ENCODE measurements at regions not wholly inside any gene's neighbourhood (a gene's known extent, or its start where the extent isn't known, plus 50 kb on each side); places are given as distances from the start of the nearest gene placed in this dataset.
A peak's percentile ranks its signal among the peaks of the same experiment; 100 is the strongest.
"Not testable (repeated sequence)": the region's sequence is repeated elsewhere in the genome, so short reads cannot be mapped to it uniquely, and the experiment has no call there.

GRCh38 chrX:90848595-90848994, 586.0 kb upstream of the PABPC5 start:
- not testable (repeated sequence) for DNase-seq

- DNase-seq = no peak
These were observed 551.2 kb upstream of the PABPC5 start for GRCh38 chrX:90883479-90883878.

DNA sequence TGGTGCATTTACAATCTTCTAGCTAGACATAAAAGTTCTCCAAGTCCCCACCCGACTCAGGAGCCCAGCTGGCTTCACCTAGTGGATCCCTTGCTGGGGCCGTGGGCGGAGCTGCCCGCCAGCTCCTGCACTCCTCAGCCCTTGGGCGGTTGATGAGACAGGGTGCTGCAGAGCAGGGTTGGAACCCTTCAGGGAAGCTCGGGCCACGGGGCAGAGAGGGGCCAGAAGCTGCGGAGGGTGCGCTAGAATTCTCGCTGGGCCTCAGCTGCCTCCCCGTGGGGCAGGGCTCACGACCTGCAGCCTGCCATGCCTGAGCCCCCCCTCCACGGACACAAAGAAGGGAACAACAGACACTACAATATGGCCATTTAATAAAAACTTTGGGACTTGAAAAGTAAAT, 519.8 kb upstream of the PABPC5 start:
- not testable (repeated sequence) for DNase-seq

DNA sequence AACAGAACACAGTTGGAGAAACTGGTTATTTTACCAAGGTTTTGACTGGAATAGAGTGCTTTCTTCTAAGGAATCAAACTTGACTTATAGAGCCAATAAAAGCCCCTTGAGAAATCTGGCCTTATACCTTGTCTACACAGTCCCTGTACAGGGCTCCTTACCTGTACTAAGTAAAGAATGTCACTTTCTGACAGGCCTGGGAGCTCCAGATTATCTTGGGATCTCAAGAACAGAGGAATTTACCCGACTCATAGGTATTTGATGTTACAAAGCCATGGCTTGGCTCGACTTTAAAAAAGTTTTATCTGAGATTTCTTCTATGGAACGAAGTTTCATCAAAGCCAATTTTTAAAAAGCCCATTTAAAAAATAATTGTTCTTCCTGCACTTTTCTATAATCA, 487.8 kb upstream of the PABPC5 start:
- not testable (repeated sequence) for DNase-seq

GRCh38 chrX:90995191-90995590, 439.4 kb upstream of the PABPC5 start:
- DNase-seq = not testable (repeated sequence)

DNA sequence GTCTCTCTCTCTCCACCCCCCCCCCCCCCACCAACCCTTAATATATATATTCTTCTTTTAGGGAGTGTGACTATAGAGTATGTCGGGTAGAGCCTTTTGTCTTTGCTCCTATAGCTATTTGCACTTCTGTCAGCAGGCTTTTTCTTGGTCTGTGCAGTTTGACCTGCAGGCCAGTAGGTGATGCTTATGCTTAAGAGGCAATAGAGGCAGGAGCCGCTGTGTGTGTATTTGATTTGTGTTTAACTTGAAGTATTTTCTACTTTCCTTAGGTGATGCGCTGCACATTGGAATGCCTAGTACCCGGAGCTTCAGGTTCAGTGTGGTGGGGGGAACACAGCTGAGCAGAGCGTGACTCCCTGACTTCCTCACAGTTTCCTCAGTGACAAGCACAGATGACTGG, 416.5 kb upstream of the PABPC5 start:
- not testable (repeated sequence) for DNase-seq

GRCh38 chrX:91039777-91040176, 394.9 kb upstream of the PABPC5 start:
- no peak for DNase-seq

DNA sequence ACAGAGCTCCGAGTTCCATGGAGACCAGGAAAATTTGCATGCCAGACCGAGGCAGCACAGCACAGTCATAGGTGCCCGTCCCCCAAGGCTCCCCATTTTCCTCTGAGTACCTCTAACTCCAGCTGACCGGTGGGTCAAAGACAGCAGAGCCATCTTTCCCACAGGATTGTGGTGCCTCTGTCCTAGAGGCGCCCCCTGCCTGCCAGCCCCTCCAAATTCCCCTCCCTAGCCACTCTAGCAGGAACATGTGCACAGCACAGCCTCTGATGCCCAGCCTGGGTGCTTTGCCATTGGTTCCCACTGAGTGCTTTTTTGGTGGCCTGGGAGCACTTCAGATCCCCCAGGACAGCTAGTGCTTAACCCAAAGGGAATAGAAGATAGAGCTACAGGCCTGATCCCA, 368.5 kb upstream of the PABPC5 start:
- no peak for DNase-seq

DNA sequence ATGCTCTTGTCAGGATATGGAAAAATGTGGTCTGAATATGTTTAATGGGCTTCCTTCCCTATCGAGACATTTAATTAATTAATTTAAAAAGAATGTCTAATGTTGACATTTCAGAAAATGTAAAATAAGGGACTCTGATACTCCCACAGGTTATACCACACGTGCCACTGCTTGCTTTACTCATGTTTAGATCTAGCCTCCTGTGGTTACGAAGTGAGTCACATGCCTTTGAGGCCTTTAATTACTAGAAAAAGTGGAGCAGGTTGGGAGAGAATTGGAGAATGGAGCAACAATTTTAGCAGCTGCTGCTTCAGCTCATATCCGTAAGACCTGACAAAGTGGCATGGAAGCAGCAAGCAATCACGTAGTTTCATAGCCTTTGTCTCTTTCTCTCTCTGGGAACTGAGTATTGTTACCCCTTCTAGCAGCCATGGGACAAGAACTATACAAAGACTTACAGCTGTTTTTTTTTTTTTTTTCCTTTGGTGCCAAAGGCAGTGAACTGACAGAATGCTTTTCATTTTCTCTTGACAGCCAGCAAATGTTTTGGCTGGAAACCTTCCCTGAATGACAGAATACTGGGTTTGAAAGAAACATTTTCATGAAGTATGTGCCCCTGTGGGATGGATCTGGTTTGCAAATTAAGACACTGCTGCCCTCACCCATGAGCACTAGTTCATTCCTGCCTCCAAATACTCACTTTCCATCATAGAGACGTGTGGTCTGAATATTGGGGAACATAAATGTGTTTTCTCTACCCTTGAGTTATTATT, 355.1 kb upstream of the PABPC5 start:
- no peak for DNase-seq

GRCh38 chrX:91080822-91081221, 353.8 kb upstream of the PABPC5 start:
- no peak for DNase-seq

DNA sequence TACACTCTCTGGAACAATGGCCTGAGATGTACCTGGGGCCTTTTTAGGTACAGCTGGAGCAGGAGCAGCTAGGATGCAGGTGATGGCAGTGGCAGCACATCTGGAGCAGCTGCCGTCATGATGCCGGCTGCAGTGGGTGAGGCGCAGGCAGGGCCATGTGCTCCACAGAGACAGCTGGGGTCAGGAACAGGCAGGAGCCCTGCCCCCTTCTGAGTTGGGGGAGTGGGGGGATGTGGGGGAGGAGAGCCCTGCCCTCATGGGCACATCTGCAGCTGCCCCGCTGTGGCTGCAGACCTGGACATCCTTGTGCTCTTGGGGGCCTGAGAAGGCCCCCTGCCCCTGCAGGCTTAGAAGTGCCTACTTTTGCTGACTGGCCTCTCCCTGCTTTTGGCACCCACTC, 352.8 kb upstream of the PABPC5 start:
- DNase-seq = no peak

GRCh38 chrX:91108761-91109160, 325.9 kb upstream of the PABPC5 start:
- DNase-seq = no peak

DNA sequence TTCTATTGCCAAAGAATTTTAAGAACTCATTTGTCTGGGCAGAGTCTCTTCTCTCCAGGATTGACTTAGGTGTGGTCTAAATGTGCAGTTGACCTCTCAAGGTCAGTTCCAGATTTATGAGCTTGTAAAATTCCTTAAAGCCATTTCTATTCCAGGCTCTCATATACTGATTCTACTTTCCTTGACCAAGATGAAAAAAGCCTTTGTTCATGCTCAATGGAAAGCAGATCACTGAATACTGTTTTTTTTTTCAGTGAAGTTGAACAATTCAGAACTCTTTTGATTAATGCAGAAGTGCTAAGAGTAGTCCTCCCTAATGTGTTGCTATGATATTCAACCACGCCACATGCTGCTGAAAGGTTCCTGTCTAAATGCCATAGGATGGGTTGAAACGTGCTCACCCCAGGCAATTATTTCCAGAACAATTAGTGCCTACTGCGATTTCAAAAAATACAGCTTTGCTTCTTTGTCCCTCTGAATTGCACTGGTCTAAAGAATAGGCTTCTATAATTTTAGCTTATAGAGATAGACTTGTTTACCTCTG, 312.4 kb upstream of the PABPC5 start:
- DNase-seq = peak; percentile 34 to 74

- peak in 1 of 2 experiments; percentile 37 for DNase-seq
These were observed 296.8 kb upstream of the PABPC5 start for GRCh38 chrX:91137883-91138282.

Measured in NCI-H2081 (cell line).